ENCODE measurements at regions not wholly inside any gene's neighbourhood (a gene's known extent, or its start where the extent isn't known, plus 50 kb on each side); places are given as distances from the start of the nearest gene placed in this dataset.

GRCh38 chr13:107203146-107203847, 635.4 kb upstream of the ARGLU1 start:
- TF ChIP-seq CTCF (IDR thresholded peaks at IDR 0.05), result peak in 1 of 6 experiments; percentile 39
- TF ChIP-seq POLR2A (IDR thresholded peaks at IDR 0.05), result no peak
